ENCODE measurements at regions not wholly inside any gene's neighbourhood (a gene's known extent, or its start where the extent isn't known, plus 50 kb on each side); places are given as distances from the start of the nearest gene placed in this dataset.

- no peak for DNase-seq (ENCODE audit: low spot score)
Measured at GRCh38 chr18:38116716-38117115, 551.1 kb upstream of the CELF4 start.

DNA sequence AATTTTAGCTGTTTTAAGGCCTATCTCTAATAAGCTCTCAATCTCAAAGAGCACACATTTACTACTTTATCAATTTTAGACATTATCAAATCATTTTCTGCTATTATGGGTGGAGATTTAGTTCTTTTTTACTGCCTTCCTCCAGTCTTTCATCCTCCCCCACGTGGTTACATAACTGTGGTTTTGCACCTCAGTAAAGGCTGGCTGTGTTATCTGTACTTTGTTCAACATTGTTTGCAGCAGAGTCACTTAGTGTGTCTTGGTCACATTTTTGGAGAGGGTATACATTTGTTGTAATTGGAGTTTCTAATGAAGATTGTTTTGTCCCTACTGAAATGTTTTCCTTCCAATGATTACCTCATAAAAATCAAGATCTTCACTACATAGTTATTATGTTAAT is 549.6 kb upstream of the CELF4 start:
- DNase-seq (ENCODE audit: low spot score): no peak

DNA sequence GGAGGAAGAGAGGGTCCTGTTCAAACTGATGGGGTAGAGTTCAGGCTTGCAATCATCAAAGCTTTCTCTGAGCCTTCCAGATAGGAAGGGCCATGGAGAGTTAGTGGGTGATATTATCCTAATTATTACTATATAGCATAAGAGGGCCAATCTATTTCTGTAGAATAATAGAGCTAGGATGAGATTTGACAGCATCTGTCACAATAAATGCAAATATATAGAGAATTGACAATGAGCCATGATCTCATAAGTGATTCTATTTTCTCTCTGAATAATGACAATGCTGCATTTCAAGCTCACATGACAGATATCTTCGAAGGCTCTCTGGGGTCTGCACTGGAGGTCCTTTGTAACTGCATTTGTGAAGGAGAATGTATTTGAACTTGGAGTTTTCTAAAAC is 521.9 kb upstream of the CELF4 start:
- DNase-seq (ENCODE audit: low spot score): no peak

DNA sequence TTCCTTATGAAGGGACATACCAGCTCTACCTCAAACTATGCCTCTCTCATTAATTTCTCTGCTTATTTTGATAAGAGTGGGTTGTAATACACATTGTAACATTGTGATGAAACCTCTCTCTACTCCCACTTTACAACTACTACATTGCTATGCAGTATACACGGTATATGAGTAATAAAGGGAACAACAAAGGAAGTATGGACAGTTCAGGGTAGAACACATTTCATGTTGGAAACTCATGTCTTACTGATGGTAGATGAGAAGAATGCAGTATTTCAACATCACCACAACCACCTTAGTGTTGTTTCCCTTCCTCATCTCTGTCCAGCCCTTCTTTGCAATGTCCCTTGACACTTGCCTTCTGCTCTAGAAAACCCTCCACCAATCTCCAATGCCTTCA is 515.9 kb upstream of the CELF4 start:
- no peak for DNase-seq (ENCODE audit: low spot score)

DNA sequence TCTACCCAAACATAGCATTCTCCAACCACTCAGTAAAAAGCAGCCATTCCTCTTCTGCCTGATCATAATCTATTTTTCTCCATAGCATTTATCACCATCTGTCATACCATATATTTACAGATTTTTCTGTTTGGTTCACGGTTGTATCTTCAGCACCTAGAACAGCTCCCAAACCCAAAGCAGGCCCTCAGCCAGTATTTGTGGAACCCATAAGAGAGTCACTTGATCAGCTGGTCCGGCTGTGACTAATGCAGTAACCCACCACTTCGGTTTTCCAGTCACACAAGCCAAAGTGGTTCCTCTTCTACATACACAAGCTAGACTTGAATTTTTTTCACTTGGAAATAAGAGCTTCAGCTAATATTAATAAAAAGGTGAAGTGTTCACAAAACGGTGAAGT is 511.6 kb upstream of the CELF4 start:
- DNase-seq (ENCODE audit: low spot score): no peak

GRCh38 chr18:38076346-38077070 is 510.9 kb upstream of the CELF4 start:
- DNase-seq (ENCODE audit: low spot score): no peak

DNA sequence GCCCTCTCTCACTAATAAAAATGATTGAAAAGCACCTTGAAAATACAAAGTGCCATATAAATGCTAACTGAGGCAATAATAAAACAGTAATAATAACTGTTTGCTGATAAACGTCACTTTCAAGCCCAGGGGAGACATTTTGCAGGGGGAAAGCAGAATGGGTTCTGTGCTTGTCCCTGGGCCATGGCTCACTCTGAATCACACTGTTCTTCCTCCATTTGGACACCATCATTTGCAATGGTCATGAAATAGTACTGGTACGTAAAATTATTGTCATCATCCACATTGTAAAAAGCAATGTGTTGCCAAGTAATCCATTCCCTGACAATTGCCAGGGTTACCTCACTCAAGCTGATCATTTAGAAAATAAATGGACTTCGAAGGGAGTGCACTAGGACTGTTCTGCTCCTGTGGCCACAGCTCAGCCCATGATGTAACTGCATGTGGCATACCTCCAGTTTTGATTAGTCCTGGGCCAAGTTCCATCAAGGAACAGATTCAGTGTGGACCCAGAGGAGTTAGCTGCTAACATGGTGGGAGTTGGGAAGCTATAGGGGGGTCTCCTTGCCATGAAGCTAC is 508.8 kb upstream of the CELF4 start:
- DNase-seq (ENCODE audit: low spot score): no peak

- no peak for DNase-seq (ENCODE audit: low spot score)
Measured at GRCh38 chr18:38067821-38068220, 502.2 kb upstream of the CELF4 start.

DNA sequence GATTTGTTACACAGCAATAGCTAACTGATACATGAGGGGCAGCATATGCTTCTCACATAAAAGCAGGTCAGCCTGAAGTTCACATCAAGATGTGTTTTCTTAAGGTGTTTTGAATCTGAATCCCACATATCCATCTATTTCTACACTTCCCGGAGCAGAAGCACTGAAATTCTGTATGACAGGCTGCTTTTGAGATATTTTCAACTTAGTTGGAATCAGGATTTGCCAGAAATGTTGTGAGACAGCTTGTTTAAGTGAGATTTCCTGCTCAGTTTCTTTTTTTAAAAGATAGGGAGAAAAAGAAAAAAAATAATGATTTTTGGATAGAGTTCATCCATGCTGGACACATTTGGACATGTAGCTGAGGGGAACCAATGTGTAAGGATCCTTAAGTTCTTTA is 501.5 kb upstream of the CELF4 start:
- DNase-seq (ENCODE audit: low spot score): no peak

GRCh38 chr18:38052879-38053590 is 487.4 kb upstream of the CELF4 start:
- DNase-seq (ENCODE audit: low spot score): no peak

DNA sequence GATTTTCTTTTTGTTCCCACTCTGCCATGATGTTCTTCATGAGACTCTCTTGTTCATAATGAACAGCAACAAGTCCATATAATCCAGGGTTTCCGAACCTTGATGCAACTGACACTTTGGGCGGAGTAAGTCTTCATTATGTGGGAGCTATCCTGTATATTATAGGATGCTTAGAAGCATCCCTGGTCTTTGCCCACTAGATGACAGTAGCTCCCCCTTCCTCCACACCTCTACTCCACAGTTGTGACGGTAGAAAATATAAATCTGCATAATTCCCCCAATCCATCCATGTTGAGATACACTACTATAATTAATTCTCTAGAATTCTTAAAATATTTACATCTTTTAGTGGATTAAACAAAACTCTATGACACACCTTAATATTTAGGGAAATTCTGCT is 482.2 kb upstream of the CELF4 start:
- DNase-seq (ENCODE audit: low spot score): no peak

GRCh38 chr18:38046651-38047050 is 481.1 kb upstream of the CELF4 start:
- DNase-seq (ENCODE audit: low spot score): no peak

- DNase-seq (ENCODE audit: low spot score): no peak
Measured at GRCh38 chr18:38045845-38046244, 480.2 kb upstream of the CELF4 start.

DNA sequence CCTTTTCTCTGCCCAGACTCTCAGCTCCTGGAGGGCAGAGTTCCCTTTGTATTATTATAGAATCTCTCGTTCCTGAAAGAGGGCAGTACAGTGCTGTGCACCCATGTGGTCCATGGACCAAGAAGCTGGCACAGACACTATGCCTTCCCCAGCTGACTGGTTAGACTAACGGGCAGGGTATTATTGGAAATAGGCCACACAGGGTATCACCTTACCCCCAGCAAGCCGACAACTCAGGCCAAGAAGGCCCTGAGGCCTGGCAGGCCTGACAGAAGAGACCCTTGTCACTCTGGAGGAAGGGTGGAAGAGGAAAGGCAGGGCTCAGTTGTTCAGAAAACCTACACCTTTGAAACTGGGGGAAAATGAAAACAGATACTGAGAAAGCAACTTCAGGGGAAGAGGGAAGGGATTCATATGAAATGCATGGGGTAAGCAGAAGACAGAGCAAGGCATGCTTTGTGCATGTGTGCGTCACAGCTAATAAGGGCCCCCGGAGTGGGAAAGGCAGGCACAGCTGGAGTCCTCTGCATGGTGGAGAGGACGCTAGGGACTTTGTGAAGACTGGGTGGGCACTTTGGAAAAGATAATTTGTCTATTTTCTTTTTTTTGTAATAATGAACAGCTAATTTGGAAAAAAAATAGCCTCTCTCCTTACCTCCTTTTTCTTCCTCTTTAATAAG is 476.8 kb upstream of the CELF4 start:
- DNase-seq (ENCODE audit: low spot score): no peak

DNA sequence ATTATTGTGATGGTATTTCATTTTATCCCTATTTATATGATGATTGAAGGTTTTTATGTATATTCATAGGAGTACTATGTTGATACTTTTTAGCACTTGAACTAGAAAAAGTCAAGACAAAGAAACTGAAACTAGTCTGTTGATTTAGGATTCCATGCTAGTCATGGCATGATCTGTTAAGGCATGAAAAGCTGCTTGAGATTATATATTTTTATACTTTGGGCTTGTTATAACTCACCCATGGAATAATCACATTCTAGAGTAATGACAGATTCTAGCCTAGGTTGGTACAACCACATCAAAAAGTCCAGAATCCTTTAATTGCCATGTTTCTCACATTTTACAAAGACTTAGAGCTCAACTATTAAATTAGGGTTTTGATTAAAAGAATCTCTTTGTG is 472.6 kb upstream of the CELF4 start:
- DNase-seq (ENCODE audit: low spot score): no peak

DNA sequence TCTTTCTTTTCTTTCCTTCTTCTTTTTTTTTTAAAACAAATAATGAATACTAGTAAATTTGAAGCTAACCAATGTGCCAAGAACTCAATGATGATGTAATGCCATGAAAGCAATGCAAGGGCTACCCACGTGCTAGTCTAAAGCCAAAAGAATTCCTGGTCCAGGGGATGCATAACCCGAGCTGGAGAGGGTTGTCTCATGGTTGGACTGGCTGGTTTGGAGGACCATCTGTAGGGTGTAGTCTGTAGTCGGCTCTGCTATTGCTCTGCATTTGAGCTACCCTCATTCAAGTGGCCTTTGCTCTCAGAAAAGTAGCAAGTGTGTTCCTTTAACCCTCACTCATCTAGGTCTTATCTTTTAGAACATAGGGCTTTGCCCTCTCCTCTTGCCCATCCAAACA is 469.6 kb upstream of the CELF4 start:
- no peak for DNase-seq (ENCODE audit: low spot score)

GRCh38 chr18:38033282-38033681 is 467.7 kb upstream of the CELF4 start:
- DNase-seq (ENCODE audit: low spot score): no peak

- DNase-seq (ENCODE audit: low spot score): no peak
Measured at GRCh38 chr18:38032516-38032915, 466.9 kb upstream of the CELF4 start.

- DNase-seq (ENCODE audit: low spot score): no peak
Measured at GRCh38 chr18:38028946-38029345, 463.3 kb upstream of the CELF4 start.

- no peak for DNase-seq (ENCODE audit: low spot score)
Measured at GRCh38 chr18:38025433-38026038, 459.9 kb upstream of the CELF4 start.

DNA sequence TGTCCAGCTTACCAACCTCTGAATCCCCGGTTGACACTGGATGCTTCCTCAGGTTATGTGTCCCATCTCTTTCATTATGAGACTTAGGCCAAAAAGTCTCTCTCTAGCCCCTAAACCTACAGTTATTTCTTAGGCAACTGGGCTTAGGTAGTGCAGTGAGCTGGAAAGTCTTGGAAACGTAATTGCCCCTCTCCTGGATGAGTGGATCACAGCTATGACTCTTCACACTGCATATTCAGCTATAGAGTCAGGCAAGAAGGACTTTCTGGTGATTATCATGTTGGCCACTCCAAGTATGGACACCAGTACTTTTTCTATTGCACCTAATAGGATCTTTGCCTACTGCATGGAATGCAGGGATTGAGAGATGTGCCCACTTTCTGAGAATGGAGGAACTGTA is 458.3 kb upstream of the CELF4 start:
- no peak for DNase-seq (ENCODE audit: low spot score)

- DNase-seq (ENCODE audit: low spot score): no peak
Measured at GRCh38 chr18:38022234-38022633, 456.6 kb upstream of the CELF4 start.

DNA sequence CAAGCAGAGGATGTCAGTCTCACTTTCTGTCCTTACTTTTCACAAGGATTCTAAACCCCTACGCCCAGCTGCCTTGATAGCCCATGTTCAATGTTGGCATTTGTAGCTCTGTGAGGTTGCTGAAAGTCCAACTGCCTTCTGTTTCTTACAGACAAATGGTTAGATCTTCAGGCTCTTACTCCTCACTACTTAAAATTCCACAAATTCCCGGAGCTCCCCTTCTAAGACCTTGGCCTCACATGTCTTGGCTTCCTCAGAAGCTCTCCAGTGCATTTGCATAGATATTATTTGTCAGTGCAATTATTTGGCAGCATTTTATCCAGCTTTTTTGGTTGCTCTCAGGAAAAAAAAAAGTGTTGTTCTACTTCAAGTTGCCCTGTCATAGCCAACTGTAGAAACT is 453.7 kb upstream of the CELF4 start:
- no peak for DNase-seq (ENCODE audit: low spot score)
